GM23338 (cell line): ENCODE measurements at regions not wholly inside any gene's neighbourhood (a gene's known extent, or its start where the extent isn't known, plus 50 kb on each side); places are given as distances from the start of the nearest gene placed in this dataset.
A peak's percentile ranks its signal among the peaks of the same experiment; 100 is the strongest.
"Not testable (repeated sequence)": the region's sequence is repeated elsewhere in the genome, so short reads cannot be mapped to it uniquely, and the experiment has no call there.

Experiments used
- ATAC-seq: fragments of 200-7000 bp; cut with Tn5 transposase; 3 replicates; pipeline ENCODE4 v1.9.1; 2020
- DNase-seq: peaks from one replicate; pipeline ENCODE4 v3.0.0-alpha.2; 2015; ENCODE audit warnings: low spot score
- H2AFZ ChIP-seq: fragments of 200-600 bp; sonication (generic); 2 replicates; pipeline ENCODE4 v1.8.0; 2016; ENCODE audit warnings: antibody characterized with exemption, mild to moderate bottlenecking, moderate library complexity
- H3F3A ChIP-seq: fragments of 200-600 bp; sonication (generic); replicated peaks from 2 replicates; pipeline ENCODE4 v1.8.0; 2017; ENCODE audit warnings: antibody characterized with exemption, mixed run types, low read depth
- H3K27ac ChIP-seq: fragments of 200-600 bp; sonication (generic); 2 replicates; pipeline ENCODE4 v1.6.1; 2016; ENCODE audit warnings: low read depth
- H3K27me3 ChIP-seq: fragments of 200-600 bp; sonication (generic); 2 replicates; pipeline ENCODE4 v1.8.0; 2016; ENCODE audit warnings: mild to moderate bottlenecking, mixed run types, moderate library complexity; ENCODE audit not compliant: insufficient read depth
- H3K36me3 ChIP-seq: fragments of 200-600 bp; sonication (generic); 2 replicates; pipeline ENCODE4 v1.8.0; 2016; ENCODE audit warnings: mild to moderate bottlenecking; ENCODE audit not compliant: insufficient read depth
- H3K4me1 ChIP-seq: fragments of 200-600 bp; sonication (generic); 2 replicates; pipeline ENCODE4 v1.8.0; 2016; ENCODE audit warnings: mild to moderate bottlenecking, moderate library complexity; ENCODE audit not compliant: insufficient read depth
- H3K4me2 ChIP-seq: fragments of 200-600 bp; sonication (generic); 2 replicates; pipeline ENCODE4 v1.7.1; 2017; ENCODE audit warnings: mixed run types
- H3K4me3 ChIP-seq: fragments of 200-600 bp; sonication (generic); 2 replicates; pipeline ENCODE4 v1.6.1; 2016; ENCODE audit warnings: mixed run types
- H3K79me2 ChIP-seq: fragments of 200-600 bp; sonication (generic); replicated peaks from 2 replicates; pipeline ENCODE4 v1.8.0; 2017; ENCODE audit warnings: mild to moderate bottlenecking; ENCODE audit not compliant: insufficient read depth
- H3K9me2 ChIP-seq: fragments of 200-600 bp; sonication (generic); 2 replicates; pipeline ENCODE4 v1.8.0; 2017; ENCODE audit not compliant: insufficient read depth
- H4K20me1 ChIP-seq: fragments of 200-600 bp; sonication (generic); replicated peaks from 2 replicates; pipeline ENCODE4 v1.8.0; 2017; ENCODE audit warnings: mild to moderate bottlenecking; ENCODE audit not compliant: insufficient read depth
- H3K27ac Mint-ChIP-seq: 2 replicates; pipeline ENCODE4 v1.8.0; 2020; ENCODE audit warnings: inconsistent platforms, mild to moderate bottlenecking, moderate library complexity, mixed read lengths
- H3K27me3 Mint-ChIP-seq: 3 replicates; pipeline ENCODE4 v1.8.0; 2022; ENCODE audit warnings: low read depth, mild to moderate bottlenecking, moderate library complexity, mixed read lengths, inconsistent platforms; ENCODE audit not compliant: insufficient read depth, poor library complexity
- H3K36me3 Mint-ChIP-seq: 3 replicates; pipeline ENCODE4 v1.8.0; 2021; ENCODE audit warnings: low read depth, mild to moderate bottlenecking, inconsistent platforms, moderate library complexity, mixed read lengths
- H3K4me1 Mint-ChIP-seq: 3 replicates; pipeline ENCODE4 v1.8.0; 2020; ENCODE audit warnings: mild to moderate bottlenecking, inconsistent platforms, mixed read lengths
- H3K4me3 Mint-ChIP-seq: 3 replicates; pipeline ENCODE4 v1.8.0; 2021; ENCODE audit warnings: moderate library complexity, mild to moderate bottlenecking, inconsistent platforms, mixed read lengths
- H3K9me3 Mint-ChIP-seq: 3 replicates; pipeline ENCODE4 v1.8.0; 2020; ENCODE audit warnings: moderate library complexity, mild to moderate bottlenecking, inconsistent platforms, mixed read lengths
- ETS1 ChIP-seq: IDR thresholded peaks from 2 replicates; pipeline ENCODE4 v1.6.1; 2016; ENCODE audit warnings: antibody characterized with exemption
- ZNF114 ChIP-seq: fragments of 250-450 bp; sonication (Bioruptor Pico); IDR thresholded peaks from 2 replicates; pipeline ENCODE4 v1.5.0; 2020; ENCODE audit warnings: mild to moderate bottlenecking, moderate library complexity
- ZNF331 ChIP-seq: fragments of 250-450 bp; sonication (Bioruptor Pico); IDR thresholded peaks from 2 replicates; pipeline ENCODE4 v1.5.0; 2020; ENCODE audit warnings: low read depth, mild to moderate bottlenecking, moderate library complexity
- TF ChIP-seq, protein P1 (sequence below), 2 experiments: fragments of 200-600 bp in 1 of 2; sonication (generic) in 1 of 2; conservative IDR thresholded peaks; 2 replicates each; pipeline versions ENCODE4 v1.5.1 to v1.6.1; 2016 to 2017; ENCODE audit warnings: antibody characterized with exemption in 2 of 2, low read depth in 2 of 2, mild to moderate bottlenecking in 2 of 2, moderate library complexity in 1 of 2

GRCh38 chr20:17891131-17891530 is 77.5 kb downstream of the SNX5 start:
- H3K79me2 ChIP-seq, H3K9me2 ChIP-seq, H4K20me1 ChIP-seq, H3F3A ChIP-seq, H2AFZ ChIP-seq, H3K27me3 ChIP-seq, H3K4me3 ChIP-seq, H3K27me3 Mint-ChIP-seq, H3K27ac ChIP-seq, H3K4me1 Mint-ChIP-seq, H3K4me2 ChIP-seq, ATAC-seq, H3K36me3 ChIP-seq, H3K27ac Mint-ChIP-seq, DNase-seq, H3K4me3 Mint-ChIP-seq: not testable (repeated sequence)
- peaks cover 26% of the 10 kb centered on the region for H3K36me3 Mint-ChIP-seq
- H3K9me3 Mint-ChIP-seq: peaks cover 41% of the 10 kb centered on the region
- H3K4me1 ChIP-seq: peaks cover 12% of the 10 kb centered on the region

- peaks cover 5% of the 10 kb centered on the region; the same call in 1 of the 2 replicates for H3K4me1 ChIP-seq
- no peak overlapping the region for H3K27ac Mint-ChIP-seq
- DNase-seq: no peak
- H3K4me2 ChIP-seq: no peak overlapping the region
- H3K9me3 Mint-ChIP-seq: peaks cover 41% of the 10 kb centered on the region
- no peaks in the 10 kb centered on the region for H3K79me2 ChIP-seq
- no peaks in the 10 kb centered on the region for H4K20me1 ChIP-seq
- 0 out of 2 replicates have a peak, but pooled peaks cover 5% of the 10 kb centered on the region for H3K36me3 ChIP-seq
- no peaks in the 10 kb centered on the region for H3K27me3 ChIP-seq
- no peak for ATAC-seq
- no peak overlapping the region for H3K4me3 Mint-ChIP-seq
- TF ChIP-seq ZNF331 (CRISPR knock-in tag) (peak; percentile 89), ETS1 (no peak)
- H3K27me3 Mint-ChIP-seq: peaks cover 6% of the 10 kb centered on the region
- no peaks in the 10 kb centered on the region; the same call in 1 of the 2 replicates for H3K9me2 ChIP-seq
- H3F3A ChIP-seq: no peaks in the 10 kb centered on the region
- no peak overlapping the region for H2AFZ ChIP-seq
- no peak overlapping the region for H3K27ac ChIP-seq
- peaks cover 1% of the 10 kb centered on the region for H3K4me1 Mint-ChIP-seq
- no peak overlapping the region for H3K4me3 ChIP-seq
- peaks cover 26% of the 10 kb centered on the region for H3K36me3 Mint-ChIP-seq
Measured at GRCh38 chr20:17890330-17890729, 78.3 kb downstream of the SNX5 start.

DNA sequence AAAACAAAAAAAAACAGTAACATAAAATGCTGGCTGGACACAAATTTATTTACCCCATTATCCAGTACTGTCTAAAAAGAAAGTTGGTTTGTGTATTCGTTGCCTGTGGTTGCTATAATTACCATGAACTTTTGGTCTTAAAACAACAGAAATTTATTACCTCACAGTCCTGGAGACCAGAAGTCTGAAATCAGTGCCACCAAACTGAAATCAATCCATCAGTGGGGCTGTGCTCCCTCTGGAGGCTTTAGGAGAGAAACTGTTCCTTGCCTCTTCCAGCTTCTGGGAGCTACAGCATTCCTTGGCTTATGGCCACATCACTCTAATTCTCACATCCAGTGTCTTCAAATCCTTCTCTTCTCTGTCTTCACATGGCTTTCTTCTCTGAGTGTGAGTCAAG is 79.4 kb downstream of the SNX5 start:
- Histone ChIP-seq H3F3A (no peaks in the 10 kb centered on the region), H3K79me2 (no peaks in the 10 kb centered on the region), H3K4me1 (no peaks in the 10 kb centered on the region), H2AFZ (no peak overlapping the region), H3K9me2 (no peaks in the 10 kb centered on the region; the same call in 1 of the 2 replicates), H3K36me3 (0 out of 2 replicates have a peak, but pooled peaks cover 5% of the 10 kb centered on the region), H3K27ac (no peak overlapping the region), H4K20me1 (no peaks in the 10 kb centered on the region), H3K4me2 (no peak overlapping the region), H3K27me3 (no peaks in the 10 kb centered on the region), H3K4me3 (no peak overlapping the region)
- Mint-ChIP-seq H3K27ac (no peak overlapping the region), H3K9me3 (peaks cover 41% of the 10 kb centered on the region), H3K4me3 (no peak overlapping the region), H3K27me3 (peaks cover 9% of the 10 kb centered on the region), H3K4me1 (peaks cover 4% of the 10 kb centered on the region), H3K36me3 (peaks cover 26% of the 10 kb centered on the region)
- TF ChIP-seq, protein P1, sequence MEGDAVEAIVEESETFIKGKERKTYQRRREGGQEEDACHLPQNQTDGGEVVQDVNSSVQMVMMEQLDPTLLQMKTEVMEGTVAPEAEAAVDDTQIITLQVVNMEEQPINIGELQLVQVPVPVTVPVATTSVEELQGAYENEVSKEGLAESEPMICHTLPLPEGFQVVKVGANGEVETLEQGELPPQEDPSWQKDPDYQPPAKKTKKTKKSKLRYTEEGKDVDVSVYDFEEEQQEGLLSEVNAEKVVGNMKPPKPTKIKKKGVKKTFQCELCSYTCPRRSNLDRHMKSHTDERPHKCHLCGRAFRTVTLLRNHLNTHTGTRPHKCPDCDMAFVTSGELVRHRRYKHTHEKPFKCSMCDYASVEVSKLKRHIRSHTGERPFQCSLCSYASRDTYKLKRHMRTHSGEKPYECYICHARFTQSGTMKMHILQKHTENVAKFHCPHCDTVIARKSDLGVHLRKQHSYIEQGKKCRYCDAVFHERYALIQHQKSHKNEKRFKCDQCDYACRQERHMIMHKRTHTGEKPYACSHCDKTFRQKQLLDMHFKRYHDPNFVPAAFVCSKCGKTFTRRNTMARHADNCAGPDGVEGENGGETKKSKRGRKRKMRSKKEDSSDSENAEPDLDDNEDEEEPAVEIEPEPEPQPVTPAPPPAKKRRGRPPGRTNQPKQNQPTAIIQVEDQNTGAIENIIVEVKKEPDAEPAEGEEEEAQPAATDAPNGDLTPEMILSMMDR (conservative IDR thresholded peaks at IDR 0.05; ENCODE audit: low read depth in 2 of 2): peak in 1 of 2 experiments; percentile 41; a peak in 2 of 4 replicates
- no peak for TF ChIP-seq ZNF114 (CRISPR knock-in tag)
- no peak for DNase-seq
- no peak for ATAC-seq
